ENCODE measurements at regions not wholly inside any gene's neighbourhood (a gene's known extent, or its start where the extent isn't known, plus 50 kb on each side); places are given as distances from the start of the nearest gene placed in this dataset.

- TF ChIP-seq, protein P1, sequence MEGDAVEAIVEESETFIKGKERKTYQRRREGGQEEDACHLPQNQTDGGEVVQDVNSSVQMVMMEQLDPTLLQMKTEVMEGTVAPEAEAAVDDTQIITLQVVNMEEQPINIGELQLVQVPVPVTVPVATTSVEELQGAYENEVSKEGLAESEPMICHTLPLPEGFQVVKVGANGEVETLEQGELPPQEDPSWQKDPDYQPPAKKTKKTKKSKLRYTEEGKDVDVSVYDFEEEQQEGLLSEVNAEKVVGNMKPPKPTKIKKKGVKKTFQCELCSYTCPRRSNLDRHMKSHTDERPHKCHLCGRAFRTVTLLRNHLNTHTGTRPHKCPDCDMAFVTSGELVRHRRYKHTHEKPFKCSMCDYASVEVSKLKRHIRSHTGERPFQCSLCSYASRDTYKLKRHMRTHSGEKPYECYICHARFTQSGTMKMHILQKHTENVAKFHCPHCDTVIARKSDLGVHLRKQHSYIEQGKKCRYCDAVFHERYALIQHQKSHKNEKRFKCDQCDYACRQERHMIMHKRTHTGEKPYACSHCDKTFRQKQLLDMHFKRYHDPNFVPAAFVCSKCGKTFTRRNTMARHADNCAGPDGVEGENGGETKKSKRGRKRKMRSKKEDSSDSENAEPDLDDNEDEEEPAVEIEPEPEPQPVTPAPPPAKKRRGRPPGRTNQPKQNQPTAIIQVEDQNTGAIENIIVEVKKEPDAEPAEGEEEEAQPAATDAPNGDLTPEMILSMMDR (IDR thresholded peaks at IDR 0.05; ENCODE audit: low read depth, low read length) = no peak
- TF ChIP-seq POLR2A (IDR thresholded peaks at IDR 0.05; ENCODE audit: extremely low read depth, insufficient read length) = no peak
Observed at GRCh38 chr18:1475867-1476266, 571.2 kb downstream of the ADCYAP1 start.
